GM13977 (cell line): ENCODE measurements at regions not wholly inside any gene's neighbourhood (a gene's known extent, or its start where the extent isn't known, plus 50 kb on each side); places are given as distances from the start of the nearest gene placed in this dataset.

ENCODE experiments used
- DNase-seq: peaks from one replicate; pipeline ENCODE4 v3.0.0; 2012; ENCODE audit warnings: low spot score
- in situ Hi-C: fragments of 300-500 bp; cut with MboI; formaldehyde crosslinking; loops from one replicate; pipeline ENCODE4 v1.12.0; 2022; ENCODE audit warnings: low sequenced_read_pairs, low pct_unique_long_range_greater_than_20kb, mixed read lengths, inconsistent platforms; ENCODE audit not compliant: unreplicated experiment
- TF ChIP-seq, protein P1 (sequence below): IDR thresholded peaks from 2 replicates; pipeline ENCODE4 v1.5.1; 2012; ENCODE audit warnings: mild to moderate bottlenecking, control low read depth; ENCODE audit not compliant: insufficient read depth; ENCODE audit errors: extremely low read depth, missing control alignments

DNA sequence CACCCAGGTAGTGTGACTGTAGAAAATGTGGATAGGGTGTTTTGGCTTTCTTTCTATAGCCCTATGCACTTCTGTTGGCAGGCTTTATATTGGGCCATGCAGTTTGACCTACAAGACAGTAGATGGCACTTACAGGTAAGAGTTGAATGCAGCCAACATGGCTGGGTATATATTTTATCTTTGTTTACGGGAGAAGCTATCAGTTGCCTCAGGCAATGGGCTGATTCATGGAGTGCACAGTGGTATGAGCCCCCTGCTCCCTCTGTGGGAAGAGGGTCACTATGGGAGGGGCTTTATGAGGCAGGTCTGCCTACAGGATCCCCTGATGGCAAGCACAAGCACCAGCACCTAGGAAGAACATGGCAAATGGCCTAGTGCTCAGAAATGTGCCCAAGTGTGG, 301.2 kb upstream of the CDIN1 start:
- TF ChIP-seq, protein P1, sequence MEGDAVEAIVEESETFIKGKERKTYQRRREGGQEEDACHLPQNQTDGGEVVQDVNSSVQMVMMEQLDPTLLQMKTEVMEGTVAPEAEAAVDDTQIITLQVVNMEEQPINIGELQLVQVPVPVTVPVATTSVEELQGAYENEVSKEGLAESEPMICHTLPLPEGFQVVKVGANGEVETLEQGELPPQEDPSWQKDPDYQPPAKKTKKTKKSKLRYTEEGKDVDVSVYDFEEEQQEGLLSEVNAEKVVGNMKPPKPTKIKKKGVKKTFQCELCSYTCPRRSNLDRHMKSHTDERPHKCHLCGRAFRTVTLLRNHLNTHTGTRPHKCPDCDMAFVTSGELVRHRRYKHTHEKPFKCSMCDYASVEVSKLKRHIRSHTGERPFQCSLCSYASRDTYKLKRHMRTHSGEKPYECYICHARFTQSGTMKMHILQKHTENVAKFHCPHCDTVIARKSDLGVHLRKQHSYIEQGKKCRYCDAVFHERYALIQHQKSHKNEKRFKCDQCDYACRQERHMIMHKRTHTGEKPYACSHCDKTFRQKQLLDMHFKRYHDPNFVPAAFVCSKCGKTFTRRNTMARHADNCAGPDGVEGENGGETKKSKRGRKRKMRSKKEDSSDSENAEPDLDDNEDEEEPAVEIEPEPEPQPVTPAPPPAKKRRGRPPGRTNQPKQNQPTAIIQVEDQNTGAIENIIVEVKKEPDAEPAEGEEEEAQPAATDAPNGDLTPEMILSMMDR: no peak
- no peak for DNase-seq
- in situ Hi-C loops: no loop called here

GRCh38 chr15:36282821-36283220, 296.6 kb upstream of the CDIN1 start:
- DNase-seq: no peak
- in situ Hi-C loops: no loop called here
- TF ChIP-seq, protein P1: no peak

- no peak for DNase-seq
- in situ Hi-C loops: no loop called here
- TF ChIP-seq, protein P1: no peak
Observed at GRCh38 chr15:36284911-36285310, 294.5 kb upstream of the CDIN1 start.

GRCh38 chr15:36291501-36291900, 287.9 kb upstream of the CDIN1 start:
- TF ChIP-seq, protein P1: no peak
- DNase-seq: no peak
- in situ Hi-C loops: no loop called here

DNA sequence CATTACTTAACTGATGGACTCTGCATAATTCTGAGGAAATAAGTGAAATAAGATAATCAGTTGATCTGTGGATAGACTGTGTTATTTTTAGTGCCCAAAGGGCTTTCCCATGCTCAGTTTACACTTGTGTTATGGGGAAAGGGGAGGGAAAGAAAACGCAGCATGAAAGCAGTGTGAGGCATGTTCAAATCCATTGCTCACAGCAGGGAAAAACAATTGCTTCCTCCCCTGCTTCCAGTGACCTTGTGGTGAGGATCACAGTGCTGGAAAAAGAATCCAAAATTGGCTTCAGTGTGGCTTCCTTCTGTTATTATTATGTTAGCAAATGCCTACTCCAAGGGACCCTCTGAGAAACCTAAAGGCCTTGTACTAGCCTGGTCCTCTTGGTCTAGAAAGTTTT, 285.1 kb upstream of the CDIN1 start:
- TF ChIP-seq, protein P1: no peak
- in situ Hi-C loops: no loop called here
- DNase-seq: no peak

DNA sequence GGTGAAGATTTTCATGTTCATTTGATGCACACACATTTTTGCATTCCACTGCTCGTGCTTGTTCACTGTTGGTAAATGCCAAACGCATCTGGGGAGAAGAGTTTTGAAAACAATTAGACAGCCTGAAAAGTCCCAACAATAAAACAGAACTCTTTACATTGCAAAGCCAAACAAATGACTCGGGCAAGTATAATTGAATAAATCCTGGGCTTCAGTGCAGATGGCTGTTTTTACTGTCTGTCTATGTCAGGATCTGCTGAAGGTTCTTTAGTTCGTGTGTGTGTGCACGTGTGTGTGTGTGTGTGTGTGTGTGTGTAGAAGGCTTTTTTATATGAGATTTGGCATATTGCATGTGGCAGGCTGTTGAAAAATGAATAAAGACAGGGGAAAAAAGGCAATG, 277.5 kb upstream of the CDIN1 start:
- TF ChIP-seq, protein P1: no peak
- no peak for DNase-seq
- in situ Hi-C loops: no loop called here

- no peak for DNase-seq
Observed at GRCh38 chr15:36313021-36313420, 266.4 kb upstream of the CDIN1 start.

More at GRCh38 chr15:36313021-36313420, 266.4 kb upstream of the CDIN1 start:
- in situ Hi-C loops: no loop called here
- TF ChIP-seq, protein P1: no peak
